Lower leg skin (tissue), 3 donors: ENCODE measurements at regions not wholly inside any gene's neighbourhood (a gene's known extent, or its start where the extent isn't known, plus 50 kb on each side); places are given as distances from the start of the nearest gene placed in this dataset.

Experiments used
- POLR2A ChIP-seq, 2 donors: fragments of 450-650 bp; IDR thresholded peaks; one replicate each; pipeline ENCODE4 v1.6.1; 2016 to 2017; ENCODE audit warnings: antibody characterized with exemption in 2 of 2, mild to moderate bottlenecking in 1 of 2, moderate library complexity in 1 of 2
- TF ChIP-seq, protein P1 (sequence below), 3 donors: fragments of 450-650 bp; IDR thresholded peaks; one replicate each; pipeline ENCODE4 v1.5.1; 2016; ENCODE audit warnings: antibody characterized with exemption in 3 of 3, mild to moderate bottlenecking in 3 of 3, moderate library complexity in 2 of 3

DNA sequence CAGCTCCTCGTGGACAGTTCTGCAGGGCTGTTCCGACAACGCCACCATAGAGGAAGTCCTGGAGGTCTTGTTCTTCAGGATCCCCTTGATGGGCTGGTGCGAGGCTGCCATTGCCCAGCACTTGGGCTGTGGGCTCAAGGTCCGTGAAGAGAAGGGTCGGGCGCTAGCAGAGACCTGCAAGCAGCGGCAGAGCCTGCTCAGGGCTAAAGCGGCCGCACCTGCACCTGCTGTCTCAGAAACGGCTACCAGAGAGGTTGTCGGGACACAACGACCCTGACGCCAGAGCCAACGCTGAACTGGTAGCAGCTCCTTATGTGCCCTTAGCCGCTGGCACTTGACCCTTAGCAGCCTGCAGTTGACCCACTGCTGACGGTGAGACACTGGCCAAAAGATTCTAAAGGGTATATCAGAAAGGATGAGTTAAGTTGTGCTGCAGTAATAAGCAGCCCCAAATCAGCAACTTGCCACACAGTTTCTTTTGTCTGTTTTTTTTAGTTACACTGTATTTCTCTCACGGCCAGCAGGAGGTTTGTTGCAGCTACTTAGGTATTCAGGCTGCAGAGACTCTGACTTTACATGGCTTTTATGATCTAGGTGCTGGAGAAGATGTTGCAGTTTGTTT lies 55.5 kb upstream of the ST6GAL2 start:
- TF ChIP-seq, protein P1, sequence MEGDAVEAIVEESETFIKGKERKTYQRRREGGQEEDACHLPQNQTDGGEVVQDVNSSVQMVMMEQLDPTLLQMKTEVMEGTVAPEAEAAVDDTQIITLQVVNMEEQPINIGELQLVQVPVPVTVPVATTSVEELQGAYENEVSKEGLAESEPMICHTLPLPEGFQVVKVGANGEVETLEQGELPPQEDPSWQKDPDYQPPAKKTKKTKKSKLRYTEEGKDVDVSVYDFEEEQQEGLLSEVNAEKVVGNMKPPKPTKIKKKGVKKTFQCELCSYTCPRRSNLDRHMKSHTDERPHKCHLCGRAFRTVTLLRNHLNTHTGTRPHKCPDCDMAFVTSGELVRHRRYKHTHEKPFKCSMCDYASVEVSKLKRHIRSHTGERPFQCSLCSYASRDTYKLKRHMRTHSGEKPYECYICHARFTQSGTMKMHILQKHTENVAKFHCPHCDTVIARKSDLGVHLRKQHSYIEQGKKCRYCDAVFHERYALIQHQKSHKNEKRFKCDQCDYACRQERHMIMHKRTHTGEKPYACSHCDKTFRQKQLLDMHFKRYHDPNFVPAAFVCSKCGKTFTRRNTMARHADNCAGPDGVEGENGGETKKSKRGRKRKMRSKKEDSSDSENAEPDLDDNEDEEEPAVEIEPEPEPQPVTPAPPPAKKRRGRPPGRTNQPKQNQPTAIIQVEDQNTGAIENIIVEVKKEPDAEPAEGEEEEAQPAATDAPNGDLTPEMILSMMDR (IDR thresholded peaks at IDR 0.05), result no peak
- TF ChIP-seq POLR2A (IDR thresholded peaks at IDR 0.05), result no peak
